ENCODE measurements at regions not wholly inside any gene's neighbourhood (a gene's known extent, or its start where the extent isn't known, plus 50 kb on each side); places are given as distances from the start of the nearest gene placed in this dataset.
A peak's percentile ranks its signal among the peaks of the same experiment; 100 is the strongest.

DNA sequence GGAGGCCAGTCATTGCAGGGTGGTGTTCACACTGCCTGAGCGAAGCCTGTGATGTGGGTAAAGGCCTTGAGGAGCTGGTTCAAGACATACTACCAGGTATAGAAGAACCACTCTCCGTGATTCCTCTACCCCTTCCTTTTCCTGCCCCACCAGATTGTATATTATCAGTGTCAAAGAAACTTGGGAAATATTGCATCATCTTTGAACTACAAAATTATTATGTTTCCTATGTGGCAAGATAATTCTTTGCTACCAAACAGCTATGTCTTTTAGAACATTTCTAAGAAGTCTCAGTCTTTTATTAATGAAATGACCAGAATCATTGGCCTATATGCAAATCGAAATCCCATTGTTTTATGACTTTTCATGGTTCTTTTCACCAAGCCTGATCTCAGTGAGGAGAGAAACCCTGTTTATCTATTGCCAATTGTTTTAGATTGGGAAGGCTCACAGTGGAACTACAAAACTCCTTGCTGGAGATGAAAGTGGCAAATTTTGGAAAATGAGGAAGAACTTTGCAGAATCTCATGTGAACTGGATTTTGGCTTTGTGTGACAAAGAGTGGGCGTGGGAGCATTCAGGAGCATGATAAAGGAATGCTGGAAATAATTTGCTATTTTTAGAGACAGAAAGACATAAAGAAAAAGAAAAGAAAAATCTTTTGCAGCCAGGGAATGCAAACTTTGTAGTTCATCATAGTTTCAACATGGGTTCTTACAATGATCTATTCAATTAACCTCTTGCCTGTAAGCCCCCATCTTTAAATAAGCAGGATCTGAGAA, 286.9 kb downstream of the INSIG2 start (continued):
- no peak for TF ChIP-seq MXD4 (CRISPR knock-in tag; IDR thresholded peaks at IDR 0.05; ENCODE audit: borderline replicate concordance)
- TF ChIP-seq NFYB (CRISPR knock-in tag; conservative IDR thresholded peaks at IDR 0.05; ENCODE audit: low read depth), result no peak
- no peak for TF ChIP-seq EMX1 (CRISPR knock-in tag; IDR thresholded peaks at IDR 0.05)
- TF ChIP-seq AFF4 (CRISPR knock-in tag; IDR thresholded peaks at IDR 0.05; ENCODE audit: borderline replicate concordance), result no peak
- TF ChIP-seq, protein P1, sequence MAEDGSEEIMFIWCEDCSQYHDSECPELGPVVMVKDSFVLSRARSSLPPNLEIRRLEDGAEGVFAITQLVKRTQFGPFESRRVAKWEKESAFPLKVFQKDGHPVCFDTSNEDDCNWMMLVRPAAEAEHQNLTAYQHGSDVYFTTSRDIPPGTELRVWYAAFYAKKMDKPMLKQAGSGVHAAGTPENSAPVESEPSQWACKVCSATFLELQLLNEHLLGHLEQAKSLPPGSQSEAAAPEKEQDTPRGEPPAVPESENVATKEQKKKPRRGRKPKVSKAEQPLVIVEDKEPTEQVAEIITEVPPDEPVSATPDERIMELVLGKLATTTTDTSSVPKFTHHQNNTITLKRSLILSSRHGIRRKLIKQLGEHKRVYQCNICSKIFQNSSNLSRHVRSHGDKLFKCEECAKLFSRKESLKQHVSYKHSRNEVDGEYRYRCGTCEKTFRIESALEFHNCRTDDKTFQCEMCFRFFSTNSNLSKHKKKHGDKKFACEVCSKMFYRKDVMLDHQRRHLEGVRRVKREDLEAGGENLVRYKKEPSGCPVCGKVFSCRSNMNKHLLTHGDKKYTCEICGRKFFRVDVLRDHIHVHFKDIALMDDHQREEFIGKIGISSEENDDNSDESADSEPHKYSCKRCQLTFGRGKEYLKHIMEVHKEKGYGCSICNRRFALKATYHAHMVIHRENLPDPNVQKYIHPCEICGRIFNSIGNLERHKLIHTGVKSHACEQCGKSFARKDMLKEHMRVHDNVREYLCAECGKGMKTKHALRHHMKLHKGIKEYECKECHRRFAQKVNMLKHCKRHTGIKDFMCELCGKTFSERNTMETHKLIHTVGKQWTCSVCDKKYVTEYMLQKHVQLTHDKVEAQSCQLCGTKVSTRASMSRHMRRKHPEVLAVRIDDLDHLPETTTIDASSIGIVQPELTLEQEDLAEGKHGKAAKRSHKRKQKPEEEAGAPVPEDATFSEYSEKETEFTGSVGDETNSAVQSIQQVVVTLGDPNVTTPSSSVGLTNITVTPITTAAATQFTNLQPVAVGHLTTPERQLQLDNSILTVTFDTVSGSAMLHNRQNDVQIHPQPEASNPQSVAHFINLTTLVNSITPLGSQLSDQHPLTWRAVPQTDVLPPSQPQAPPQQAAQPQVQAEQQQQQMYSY (CRISPR knock-in tag; IDR thresholded peaks at IDR 0.05), result no peak
- TF ChIP-seq KAT7 (CRISPR knock-in tag; IDR thresholded peaks at IDR 0.05; ENCODE audit: borderline replicate concordance), result no peak

DNA sequence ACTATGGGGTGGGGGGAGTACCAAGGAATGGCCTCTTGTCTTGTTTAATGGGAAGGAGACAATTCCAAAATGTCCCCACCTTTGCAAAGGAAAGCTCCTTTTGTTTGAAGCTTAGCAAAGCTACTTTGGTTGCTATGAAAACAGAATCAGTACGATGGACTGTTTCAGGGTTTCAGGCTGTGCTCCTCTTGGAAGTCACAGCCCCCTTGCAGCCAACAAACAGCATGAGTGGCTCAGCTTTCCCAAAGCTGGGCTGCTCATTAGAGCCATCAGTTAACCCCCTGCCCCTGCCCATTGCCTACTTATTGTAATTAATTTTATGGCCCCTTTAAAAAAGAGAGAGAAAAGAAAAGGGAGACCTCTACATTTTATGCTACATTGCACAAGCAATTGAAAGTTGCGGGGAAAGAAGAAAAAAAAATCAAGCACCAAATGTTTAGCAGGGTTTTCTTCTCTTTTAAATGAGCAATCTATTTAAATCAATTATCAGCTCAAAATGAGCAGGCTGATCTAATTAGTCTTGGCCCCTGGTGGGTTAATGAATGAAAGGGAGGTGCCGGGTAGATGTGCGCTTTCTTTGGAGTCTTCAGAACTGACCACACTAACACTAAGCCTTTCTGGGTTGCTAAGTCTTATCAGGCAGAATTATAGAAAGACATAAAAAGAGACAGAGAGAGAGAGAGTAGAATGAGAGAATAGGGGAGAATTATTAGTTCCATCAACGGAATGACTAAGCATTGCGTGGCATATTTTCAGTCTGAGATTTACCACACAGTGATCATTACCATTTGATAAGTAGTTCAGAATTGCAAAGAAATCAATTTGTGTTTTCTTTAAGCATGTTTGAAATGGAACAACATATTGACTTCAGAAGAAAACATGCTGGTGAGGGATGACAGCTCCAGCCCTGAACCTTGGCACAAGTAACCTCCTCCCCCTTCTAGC, 284.9 kb downstream of the INSIG2 start:
- H3K27ac Mint-ChIP-seq, result no peak overlapping the region
- no peaks in the 10 kb centered on the region for H3K36me3 Mint-ChIP-seq
- ATAC-seq, result peak; percentile 33
- H3K9me3 Mint-ChIP-seq, result no peaks in the 10 kb centered on the region
- DNase-seq (ENCODE audit: low spot score), result no peak
- ChIA-PET POLR2A (interaction anchor here (0.7 kb wide), 1 partner anchor 216 kb away, joined by 3 read pairs; no protein-coding TSS in a partner anchor), CTCF (interaction anchor here (1.0 to 2.4 kb wide), 4 partner anchors 152 to 492 kb away, joined by 3 to 10 read pairs (median 7); no protein-coding TSS in a partner anchor)
- H3K27me3 Mint-ChIP-seq (ENCODE audit: low read depth), result no peaks in the 10 kb centered on the region; the same call in 1 of the 2 replicates
- no peak overlapping the region for H3K4me3 Mint-ChIP-seq
- H3K4me1 Mint-ChIP-seq, result peaks cover 50% of the 10 kb centered on the region
- no peak for TF ChIP-seq MAX (CRISPR knock-in tag; IDR thresholded peaks at IDR 0.05)
- no peak for TF ChIP-seq ZNF263 (CRISPR knock-in tag; IDR thresholded peaks at IDR 0.05; ENCODE audit: low read depth)
- TF ChIP-seq, protein P2, sequence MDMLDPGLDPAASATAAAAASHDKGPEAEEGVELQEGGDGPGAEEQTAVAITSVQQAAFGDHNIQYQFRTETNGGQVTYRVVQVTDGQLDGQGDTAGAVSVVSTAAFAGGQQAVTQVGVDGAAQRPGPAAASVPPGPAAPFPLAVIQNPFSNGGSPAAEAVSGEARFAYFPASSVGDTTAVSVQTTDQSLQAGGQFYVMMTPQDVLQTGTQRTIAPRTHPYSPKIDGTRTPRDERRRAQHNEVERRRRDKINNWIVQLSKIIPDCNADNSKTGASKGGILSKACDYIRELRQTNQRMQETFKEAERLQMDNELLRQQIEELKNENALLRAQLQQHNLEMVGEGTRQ (CRISPR knock-in tag; IDR thresholded peaks at IDR 0.05), result no peak
- TF ChIP-seq, protein P1 (CRISPR knock-in tag; IDR thresholded peaks at IDR 0.05), result no peak
- TF ChIP-seq AFF4 (CRISPR knock-in tag; IDR thresholded peaks at IDR 0.05; ENCODE audit: borderline replicate concordance), result no peak
- no peak for TF ChIP-seq GABPB1 (CRISPR knock-in tag; IDR thresholded peaks at IDR 0.05)
- no peak for TF ChIP-seq KAT7 (CRISPR knock-in tag; IDR thresholded peaks at IDR 0.05; ENCODE audit: borderline replicate concordance)
- no peak for TF ChIP-seq NR2C2 (CRISPR knock-in tag; IDR thresholded peaks at IDR 0.05)
- no peak for TF ChIP-seq CBFB (CRISPR knock-in tag; IDR thresholded peaks at IDR 0.05; ENCODE audit: low read depth)
- TF ChIP-seq NR3C1 (CRISPR knock-in tag; conservative IDR thresholded peaks at IDR 0.05; ENCODE audit: low read depth), result no peak
- no peak for TF ChIP-seq GRHL2 (CRISPR knock-in tag; IDR thresholded peaks at IDR 0.05; ENCODE audit: insufficient replicate concordance, severe bottlenecking)
- TF ChIP-seq FOXP1 (CRISPR knock-in tag; IDR thresholded peaks at IDR 0.05; ENCODE audit: borderline replicate concordance), result no peak

All from WTC11 (cell line).